ENCODE measurements at regions not wholly inside any gene's neighbourhood (a gene's known extent, or its start where the extent isn't known, plus 50 kb on each side); places are given as distances from the start of the nearest gene placed in this dataset.

DNA sequence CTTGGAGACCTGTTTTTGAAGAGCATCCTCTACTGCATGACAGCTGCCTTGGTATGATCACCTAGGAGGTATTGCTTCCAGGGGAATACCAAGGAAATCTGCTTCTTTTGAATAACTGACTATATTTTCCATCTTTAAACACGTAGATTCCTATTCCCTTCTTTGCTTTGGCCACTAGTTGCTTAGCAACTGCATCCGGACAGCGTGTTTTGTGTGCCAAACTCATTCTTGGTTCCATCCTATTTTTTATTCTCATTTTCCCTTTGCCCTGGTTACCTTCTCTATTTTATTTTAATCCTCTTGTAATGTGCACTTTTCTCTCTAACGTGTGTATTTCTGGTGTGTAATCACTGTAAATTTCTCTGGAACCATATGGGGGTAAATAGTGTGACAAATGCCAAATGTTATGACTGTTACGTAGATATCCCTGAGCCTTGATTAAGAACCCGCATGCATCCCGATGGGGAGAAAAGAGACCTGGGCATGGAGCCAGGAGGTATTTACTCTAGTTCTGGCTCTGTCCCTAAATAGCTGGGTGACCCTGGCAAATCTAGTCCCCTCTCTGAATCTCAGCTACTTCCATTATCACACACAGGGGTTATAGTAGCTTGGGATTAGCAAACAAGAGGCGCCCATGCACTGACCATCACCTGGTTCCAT, 241.7 kb downstream of the MIAT start (continued):
- TF ChIP-seq PATZ1 (CRISPR knock-in tag; IDR thresholded peaks at IDR 0.05; ENCODE audit: borderline replicate concordance) = no peak
- TF ChIP-seq CSDC2 (CRISPR knock-in tag; IDR thresholded peaks at IDR 0.05) = no peak
- no peak for TF ChIP-seq ZNF565 (CRISPR knock-in tag; conservative IDR thresholded peaks at IDR 0.05; ENCODE audit: low read depth)
- TF ChIP-seq, protein P1, sequence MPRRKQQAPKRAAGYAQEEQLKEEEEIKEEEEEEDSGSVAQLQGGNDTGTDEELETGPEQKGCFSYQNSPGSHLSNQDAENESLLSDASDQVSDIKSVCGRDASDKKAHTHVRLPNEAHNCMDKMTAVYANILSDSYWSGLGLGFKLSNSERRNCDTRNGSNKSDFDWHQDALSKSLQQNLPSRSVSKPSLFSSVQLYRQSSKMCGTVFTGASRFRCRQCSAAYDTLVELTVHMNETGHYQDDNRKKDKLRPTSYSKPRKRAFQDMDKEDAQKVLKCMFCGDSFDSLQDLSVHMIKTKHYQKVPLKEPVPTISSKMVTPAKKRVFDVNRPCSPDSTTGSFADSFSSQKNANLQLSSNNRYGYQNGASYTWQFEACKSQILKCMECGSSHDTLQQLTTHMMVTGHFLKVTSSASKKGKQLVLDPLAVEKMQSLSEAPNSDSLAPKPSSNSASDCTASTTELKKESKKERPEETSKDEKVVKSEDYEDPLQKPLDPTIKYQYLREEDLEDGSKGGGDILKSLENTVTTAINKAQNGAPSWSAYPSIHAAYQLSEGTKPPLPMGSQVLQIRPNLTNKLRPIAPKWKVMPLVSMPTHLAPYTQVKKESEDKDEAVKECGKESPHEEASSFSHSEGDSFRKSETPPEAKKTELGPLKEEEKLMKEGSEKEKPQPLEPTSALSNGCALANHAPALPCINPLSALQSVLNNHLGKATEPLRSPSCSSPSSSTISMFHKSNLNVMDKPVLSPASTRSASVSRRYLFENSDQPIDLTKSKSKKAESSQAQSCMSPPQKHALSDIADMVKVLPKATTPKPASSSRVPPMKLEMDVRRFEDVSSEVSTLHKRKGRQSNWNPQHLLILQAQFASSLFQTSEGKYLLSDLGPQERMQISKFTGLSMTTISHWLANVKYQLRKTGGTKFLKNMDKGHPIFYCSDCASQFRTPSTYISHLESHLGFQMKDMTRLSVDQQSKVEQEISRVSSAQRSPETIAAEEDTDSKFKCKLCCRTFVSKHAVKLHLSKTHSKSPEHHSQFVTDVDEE (CRISPR knock-in tag; IDR thresholded peaks at IDR 0.05) = no peak
- no peak for TF ChIP-seq ISL1 (CRISPR knock-in tag; IDR thresholded peaks at IDR 0.05)

- TF ChIP-seq ARNTL (CRISPR knock-in tag; IDR thresholded peaks at IDR 0.05; ENCODE audit: borderline replicate concordance, low read depth) (no peak), OSR1 (CRISPR knock-in tag; IDR thresholded peaks at IDR 0.05) (no peak), ZFP3 (CRISPR knock-in tag; IDR thresholded peaks at IDR 0.05) (no peak), ZNF565 (CRISPR knock-in tag; conservative IDR thresholded peaks at IDR 0.05; ENCODE audit: low read depth) (no peak), SNAI2 (CRISPR knock-in tag; IDR thresholded peaks at IDR 0.05) (no peak), ZNF70 (CRISPR knock-in tag; IDR thresholded peaks at IDR 0.05) (no peak), ZNF8 (CRISPR knock-in tag; IDR thresholded peaks at IDR 0.05) (no peak), CSRNP3 (CRISPR knock-in tag; IDR thresholded peaks at IDR 0.05) (no peak), PPARA (CRISPR knock-in tag; IDR thresholded peaks at IDR 0.05; ENCODE audit: borderline replicate concordance) (no peak)
- ATAC-seq = no peak
These were observed 243.4 kb downstream of the MIAT start for GRCh38 chr22:26900787-26901186.

- ATAC-seq = no peak
- no peak for TF ChIP-seq POU6F1 (CRISPR knock-in tag; IDR thresholded peaks at IDR 0.05; ENCODE audit: borderline replicate concordance, low read depth)
- no peak for TF ChIP-seq GLIS3 (CRISPR knock-in tag; IDR thresholded peaks at IDR 0.05)
- TF ChIP-seq ZFP3 (CRISPR knock-in tag; IDR thresholded peaks at IDR 0.05) = no peak
- no peak for TF ChIP-seq CSRNP3 (CRISPR knock-in tag; IDR thresholded peaks at IDR 0.05)
- no peak for TF ChIP-seq CREB5 (CRISPR knock-in tag; IDR thresholded peaks at IDR 0.05; ENCODE audit: low read depth)
- TF ChIP-seq PPARA (CRISPR knock-in tag; IDR thresholded peaks at IDR 0.05; ENCODE audit: borderline replicate concordance) = no peak
- TF ChIP-seq, protein P1 (CRISPR knock-in tag; IDR thresholded peaks at IDR 0.05) = no peak
- TF ChIP-seq CSDC2 (CRISPR knock-in tag; IDR thresholded peaks at IDR 0.05) = no peak
- no peak for TF ChIP-seq BACH2 (CRISPR knock-in tag; IDR thresholded peaks at IDR 0.05; ENCODE audit: borderline replicate concordance)
- no peak for TF ChIP-seq ARNTL (CRISPR knock-in tag; IDR thresholded peaks at IDR 0.05; ENCODE audit: borderline replicate concordance, low read depth)
- TF ChIP-seq ISL1 (CRISPR knock-in tag; IDR thresholded peaks at IDR 0.05) = no peak
- no peak for TF ChIP-seq ZNF565 (CRISPR knock-in tag; conservative IDR thresholded peaks at IDR 0.05; ENCODE audit: low read depth)
- TF ChIP-seq TOX (CRISPR knock-in tag; IDR thresholded peaks at IDR 0.05; ENCODE audit: borderline replicate concordance) = no peak
- no peak for TF ChIP-seq SNAI2 (CRISPR knock-in tag; IDR thresholded peaks at IDR 0.05)
- no peak for TF ChIP-seq OSR1 (CRISPR knock-in tag; IDR thresholded peaks at IDR 0.05)
- no peak for TF ChIP-seq PATZ1 (CRISPR knock-in tag; IDR thresholded peaks at IDR 0.05; ENCODE audit: borderline replicate concordance)
These were observed 243.9 kb downstream of the MIAT start for GRCh38 chr22:26901198-26901816.
